ENCODE measurements at regions not wholly inside any gene's neighbourhood (a gene's known extent, or its start where the extent isn't known, plus 50 kb on each side); places are given as distances from the start of the nearest gene placed in this dataset.

DNA sequence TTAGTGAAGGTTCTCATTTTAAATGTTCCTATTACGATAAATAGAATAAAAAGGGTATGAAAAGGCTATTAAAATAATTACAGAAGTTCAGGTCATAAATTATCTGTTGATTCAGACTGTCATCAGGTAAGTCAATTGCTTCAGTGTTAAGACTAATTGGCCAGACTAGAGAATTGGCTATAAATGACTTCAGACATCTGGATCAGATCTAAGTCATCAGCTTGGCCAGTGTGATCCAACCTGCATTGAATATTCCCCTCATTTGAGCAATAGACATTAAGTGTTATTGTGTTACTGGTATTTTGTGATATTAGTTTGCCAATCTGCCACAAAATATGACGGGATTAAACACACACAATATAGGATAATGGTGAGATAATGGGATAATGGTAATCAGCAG lies 377.6 kb upstream of the CITED2 start:
- no peaks in the 10 kb centered on the region for H3K36me3 ChIP-seq (ENCODE audit: control insufficient read depth, insufficient read depth, low read length)
- H3K4me3 ChIP-seq (ENCODE audit: low read depth, low read length): no peak overlapping the region
- H3K27me3 ChIP-seq (ENCODE audit: control insufficient read depth, insufficient read depth, low read length): no peaks in the 10 kb centered on the region
- H3K4me1 ChIP-seq (ENCODE audit: control insufficient read depth, insufficient read depth, low read length): no peaks in the 10 kb centered on the region
- no CpG with 5 or more reads among the region's 2 CpGs for WGBS (ENCODE audit: insufficient coverage)
- H3K27ac ChIP-seq (ENCODE audit: low read depth, low read length): no peak overlapping the region
- DNase-seq (ENCODE audit: low read depth in 4 of 6, low spot score in 6 of 6): no peak
- no peaks in the 10 kb centered on the region for H3K9me3 ChIP-seq (ENCODE audit: control insufficient read depth, insufficient read depth, low read length)

- no peaks in the 10 kb centered on the region for H3K36me3 ChIP-seq (ENCODE audit: control insufficient read depth, insufficient read depth, low read length)
- peak overlapping the region; percentile 37 for H3K27ac ChIP-seq (ENCODE audit: low read depth, low read length)
- H3K4me1 ChIP-seq (ENCODE audit: control insufficient read depth, insufficient read depth, low read length): no peaks in the 10 kb centered on the region
- H3K27me3 ChIP-seq (ENCODE audit: control insufficient read depth, insufficient read depth, low read length): no peaks in the 10 kb centered on the region
- 20% methylated on average over 1 of the region's 3 CpGs for WGBS (ENCODE audit: insufficient coverage)
- H3K4me3 ChIP-seq (ENCODE audit: low read depth, low read length): no peak overlapping the region
- no peaks in the 10 kb centered on the region for H3K9me3 ChIP-seq (ENCODE audit: control insufficient read depth, insufficient read depth, low read length)
- peak in 1 of 6 donors; percentile 26 for DNase-seq (ENCODE audit: low read depth in 4 of 6, low spot score in 6 of 6)
Observed at GRCh38 chr6:139751179-139751578, 376.7 kb upstream of the CITED2 start.

DNA sequence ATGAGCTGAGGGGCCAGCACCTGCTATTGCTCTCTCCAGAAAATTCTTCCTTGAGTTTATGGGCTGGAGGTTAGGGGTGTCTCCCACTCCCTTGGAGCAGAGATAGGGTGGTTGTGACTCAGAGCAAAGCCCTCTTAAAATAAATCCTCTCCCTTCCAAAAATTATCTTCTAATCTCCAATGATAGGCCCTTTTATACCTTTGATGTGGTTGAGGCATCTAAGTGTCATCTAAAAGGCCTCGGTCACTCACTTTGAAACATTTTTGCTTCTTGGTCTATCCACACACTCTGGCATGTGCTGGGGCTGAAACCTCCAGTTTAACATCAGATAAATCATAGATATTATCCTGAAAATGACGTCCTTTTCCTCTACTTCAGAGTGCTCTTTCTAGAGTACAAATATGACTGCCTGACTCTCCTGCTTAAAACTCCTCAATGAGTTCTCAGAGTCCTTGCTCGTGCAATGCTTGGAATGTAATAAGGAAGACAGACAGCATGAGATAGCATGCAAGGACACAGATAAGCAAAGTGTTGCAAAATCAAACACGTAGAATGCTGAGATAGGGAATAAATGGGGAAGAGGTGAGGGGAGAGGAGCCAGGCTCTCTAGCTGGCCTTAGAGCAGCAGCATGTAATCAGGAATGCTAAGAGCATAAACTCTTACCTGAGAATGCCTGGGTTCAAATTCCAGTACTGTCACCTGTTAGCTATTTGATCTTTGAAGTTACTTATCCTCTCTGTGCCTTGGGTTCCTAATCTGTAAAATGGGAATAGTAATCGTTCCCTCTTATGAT lies 374.1 kb upstream of the CITED2 start:
- DNase-seq (ENCODE audit: low read depth in 4 of 6, low spot score in 6 of 6): no peak
- Histone ChIP-seq H3K36me3 (ENCODE audit: control insufficient read depth, insufficient read depth, low read length) (no peaks in the 10 kb centered on the region), H3K27me3 (ENCODE audit: control insufficient read depth, insufficient read depth, low read length) (no peaks in the 10 kb centered on the region), H3K9me3 (ENCODE audit: control insufficient read depth, insufficient read depth, low read length) (no peaks in the 10 kb centered on the region), H3K4me3 (ENCODE audit: low read depth, low read length) (no peak overlapping the region), H3K27ac (ENCODE audit: low read depth, low read length) (no peak overlapping the region), H3K4me1 (ENCODE audit: control insufficient read depth, insufficient read depth, low read length) (no peaks in the 10 kb centered on the region)
- WGBS (ENCODE audit: insufficient coverage): 86% methylated on average over 2 of the region's 5 CpGs

GRCh38 chr6:139747154-139747553 lies 372.7 kb upstream of the CITED2 start:
- 95% methylated on average over 5 of the region's 5 CpGs for WGBS (ENCODE audit: insufficient coverage)

DNA sequence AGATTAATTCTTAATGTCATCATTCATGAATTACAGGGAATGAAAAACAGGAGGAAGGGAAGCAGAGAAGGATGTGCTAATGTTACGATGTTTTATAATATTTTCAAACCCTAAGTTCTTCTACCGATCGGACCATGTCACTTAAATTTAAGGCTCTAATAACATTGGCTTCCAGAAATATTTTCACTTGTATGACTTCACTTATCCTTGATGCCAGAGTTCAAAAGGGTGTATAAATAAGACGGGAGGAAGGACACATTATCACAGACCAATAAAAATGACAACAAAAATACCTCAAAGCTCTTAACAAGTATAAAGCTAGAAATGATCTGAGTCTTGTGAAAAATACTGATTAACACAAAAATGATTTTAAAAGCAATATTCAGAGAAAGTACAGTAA lies 370.4 kb upstream of the CITED2 start:
- no peaks in the 10 kb centered on the region for H3K27me3 ChIP-seq (ENCODE audit: control insufficient read depth, insufficient read depth, low read length)
- DNase-seq (ENCODE audit: low read depth in 4 of 6, low spot score in 6 of 6): no peak
- H3K36me3 ChIP-seq (ENCODE audit: control insufficient read depth, insufficient read depth, low read length): no peaks in the 10 kb centered on the region
- H3K4me1 ChIP-seq (ENCODE audit: control insufficient read depth, insufficient read depth, low read length): no peaks in the 10 kb centered on the region
- no CpG with 5 or more reads among the region's 4 CpGs for WGBS (ENCODE audit: insufficient coverage)
- no peaks in the 10 kb centered on the region for H3K9me3 ChIP-seq (ENCODE audit: control insufficient read depth, insufficient read depth, low read length)
- no peak overlapping the region for H3K4me3 ChIP-seq (ENCODE audit: low read depth, low read length)
- H3K27ac ChIP-seq (ENCODE audit: low read depth, low read length): no peak overlapping the region

More at GRCh38 chr6:139747154-139747553, 372.7 kb upstream of the CITED2 start:
- Histone ChIP-seq H3K4me1 (ENCODE audit: control insufficient read depth, insufficient read depth, low read length) (no peaks in the 10 kb centered on the region), H3K27me3 (ENCODE audit: control insufficient read depth, insufficient read depth, low read length) (no peaks in the 10 kb centered on the region), H3K9me3 (ENCODE audit: control insufficient read depth, insufficient read depth, low read length) (no peaks in the 10 kb centered on the region), H3K36me3 (ENCODE audit: control insufficient read depth, insufficient read depth, low read length) (no peaks in the 10 kb centered on the region), H3K4me3 (ENCODE audit: low read depth, low read length) (no peak overlapping the region), H3K27ac (ENCODE audit: low read depth, low read length) (no peak overlapping the region)
- no peak for DNase-seq (ENCODE audit: low read depth in 4 of 6, low spot score in 6 of 6)

DNA sequence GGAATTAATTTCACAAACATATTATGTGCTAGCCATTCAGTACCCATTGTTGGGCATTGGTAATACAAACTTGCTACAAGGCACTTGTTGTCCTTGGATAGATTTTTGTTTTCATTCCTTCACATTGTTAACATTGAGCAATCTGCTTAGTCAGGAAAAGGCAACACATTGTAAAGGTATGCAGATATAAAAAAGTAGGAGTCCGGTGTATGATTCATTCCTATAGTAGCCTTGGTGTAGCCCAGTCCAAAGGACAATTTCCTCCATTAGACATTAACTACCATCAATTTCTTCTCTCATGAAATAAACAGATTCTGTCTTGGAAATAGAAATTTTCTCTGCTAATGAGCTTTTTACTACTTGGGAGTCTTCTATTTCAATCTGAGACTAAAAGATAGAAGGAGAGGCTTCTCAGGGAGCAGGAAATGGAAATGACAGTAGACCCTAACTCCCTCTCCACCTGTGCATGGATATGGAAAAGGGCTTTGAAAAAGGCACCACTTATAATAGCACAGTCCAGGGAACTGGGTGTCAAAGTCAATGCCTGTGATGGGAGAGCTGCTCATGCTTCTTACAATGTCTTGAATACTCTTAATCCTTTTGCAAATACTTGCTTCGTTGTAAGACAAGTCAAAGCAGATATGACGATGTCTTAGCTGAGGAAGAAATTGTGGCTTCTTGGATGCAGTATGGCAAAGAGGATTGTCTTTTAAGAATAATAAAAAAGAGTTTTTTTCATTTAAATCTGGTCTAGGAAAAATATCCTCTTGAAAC lies 369.4 kb upstream of the CITED2 start:
- H3K36me3 ChIP-seq (ENCODE audit: control insufficient read depth, insufficient read depth, low read length): no peaks in the 10 kb centered on the region
- H3K4me1 ChIP-seq (ENCODE audit: control insufficient read depth, insufficient read depth, low read length): no peaks in the 10 kb centered on the region
- H3K27me3 ChIP-seq (ENCODE audit: control insufficient read depth, insufficient read depth, low read length): no peaks in the 10 kb centered on the region
- no peaks in the 10 kb centered on the region for H3K9me3 ChIP-seq (ENCODE audit: control insufficient read depth, insufficient read depth, low read length)
- no peak for DNase-seq (ENCODE audit: low read depth in 4 of 6, low spot score in 6 of 6)
- no peak overlapping the region for H3K27ac ChIP-seq (ENCODE audit: low read depth, low read length)
- H3K4me3 ChIP-seq (ENCODE audit: low read depth, low read length): no peak overlapping the region
- WGBS (ENCODE audit: insufficient coverage): no CpG with 5 or more reads among the region's 3 CpGs

DNA sequence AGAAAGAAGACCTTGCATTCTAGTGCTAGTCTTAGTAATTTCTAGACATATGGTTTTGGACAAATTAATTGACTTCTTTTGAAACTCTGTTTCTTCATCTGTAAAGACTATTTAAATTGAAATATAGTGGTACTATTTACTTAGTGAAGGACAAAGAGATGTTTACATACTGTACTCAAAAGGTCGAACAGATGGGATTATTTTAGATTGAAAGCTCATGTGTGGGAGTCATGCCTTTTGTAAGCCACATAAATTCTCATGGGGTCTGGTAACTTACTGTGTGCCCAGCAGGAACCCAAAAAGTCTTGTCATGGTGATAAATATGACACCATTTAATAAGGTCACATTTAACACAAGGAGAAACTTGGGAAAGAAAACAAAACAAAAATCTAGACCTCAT lies 368.2 kb upstream of the CITED2 start:
- Histone ChIP-seq H3K9me3 (ENCODE audit: control insufficient read depth, insufficient read depth, low read length) (no peaks in the 10 kb centered on the region), H3K27ac (ENCODE audit: low read depth, low read length) (no peak overlapping the region), H3K4me1 (ENCODE audit: control insufficient read depth, insufficient read depth, low read length) (no peaks in the 10 kb centered on the region), H3K4me3 (ENCODE audit: low read depth, low read length) (no peak overlapping the region), H3K27me3 (ENCODE audit: control insufficient read depth, insufficient read depth, low read length) (no peaks in the 10 kb centered on the region), H3K36me3 (ENCODE audit: control insufficient read depth, insufficient read depth, low read length) (no peaks in the 10 kb centered on the region)
- WGBS (ENCODE audit: insufficient coverage): 60% methylated on average over 1 of the region's 1 CpG
- DNase-seq (ENCODE audit: low read depth in 4 of 6, low spot score in 6 of 6): no peak

GRCh38 chr6:139738801-139739455 lies 364.5 kb upstream of the CITED2 start:
- Histone ChIP-seq H3K27ac (ENCODE audit: low read depth, low read length) (no peak overlapping the region), H3K36me3 (ENCODE audit: control insufficient read depth, insufficient read depth, low read length) (no peaks in the 10 kb centered on the region), H3K9me3 (ENCODE audit: control insufficient read depth, insufficient read depth, low read length) (no peaks in the 10 kb centered on the region), H3K27me3 (ENCODE audit: control insufficient read depth, insufficient read depth, low read length) (no peaks in the 10 kb centered on the region), H3K4me3 (ENCODE audit: low read depth, low read length) (no peak overlapping the region), H3K4me1 (ENCODE audit: control insufficient read depth, insufficient read depth, low read length) (no peaks in the 10 kb centered on the region)
- no peak for DNase-seq (ENCODE audit: low read depth in 4 of 6, low spot score in 6 of 6)
- WGBS (ENCODE audit: insufficient coverage): no CpG with 5 or more reads among the region's 3 CpGs

- no peak overlapping the region for H3K27ac ChIP-seq (ENCODE audit: low read depth, low read length)
Observed at GRCh38 chr6:139736325-139736906, 362.0 kb upstream of the CITED2 start.

More at GRCh38 chr6:139736325-139736906, 362.0 kb upstream of the CITED2 start:
- H3K9me3 ChIP-seq (ENCODE audit: control insufficient read depth, insufficient read depth, low read length): no peaks in the 10 kb centered on the region
- no peak for DNase-seq (ENCODE audit: low read depth in 4 of 6, low spot score in 6 of 6)
- H3K36me3 ChIP-seq (ENCODE audit: control insufficient read depth, insufficient read depth, low read length): no peaks in the 10 kb centered on the region
- H3K27me3 ChIP-seq (ENCODE audit: control insufficient read depth, insufficient read depth, low read length): no peaks in the 10 kb centered on the region
- 100% methylated on average over 1 of the region's 2 CpGs for WGBS (ENCODE audit: insufficient coverage)
- H3K4me3 ChIP-seq (ENCODE audit: low read depth, low read length): no peak overlapping the region
- no peaks in the 10 kb centered on the region for H3K4me1 ChIP-seq (ENCODE audit: control insufficient read depth, insufficient read depth, low read length)
